ENCODE measurements at regions not wholly inside any gene's neighbourhood (a gene's known extent, or its start where the extent isn't known, plus 50 kb on each side); places are given as distances from the start of the nearest gene placed in this dataset.

GRCh38 chr6:19083801-19084200 is 696.7 kb downstream of the RNF144B start:
- BruUV-seq (replicated peaks), result no TSS peak
- no peak overlapping the region for H2AFZ ChIP-seq (ENCODE audit: low read depth, low read length)
- intact Hi-C loops (cut with micrococcal nuclease), result no loop called here
- H3K9me1 ChIP-seq (replicated peaks; ENCODE audit: control insufficient read depth, extremely low read depth, insufficient read depth, low read length), result no peaks in the 10 kb centered on the region
- no peak overlapping the region for H3K27ac ChIP-seq (ENCODE audit: insufficient read depth, low read depth, low read length)
- H3K27me3 ChIP-seq (ENCODE audit: control insufficient read depth in 2 of 2, insufficient read depth in 2 of 2, low read length in 2 of 2), result no peaks in the 10 kb centered on the region
- no peaks in the 10 kb centered on the region for H3K79me2 ChIP-seq (ENCODE audit: control insufficient read depth, insufficient read depth, low read length)
- ChIA-PET CTCF (no interaction called here), POLR2A (no interaction called here)
- no peaks in the 10 kb centered on the region for H4K20me1 ChIP-seq (replicated peaks; ENCODE audit: control insufficient read depth, extremely low read depth, insufficient read depth, low read length)
- dilution Hi-C loops (cut with MboI; ENCODE audit: extremely low pct_ligation_motif_present, low sequenced_read_pairs), result no loop called here
- H3K4me1 ChIP-seq (ENCODE audit: control insufficient read depth, extremely low read depth, insufficient read depth, low read length), result no peaks in the 10 kb centered on the region
- H3K4me2 ChIP-seq (ENCODE audit: insufficient read depth, low read length), result no peak overlapping the region
- H3K4me3 ChIP-seq (replicated peaks in 1 of 3; ENCODE audit: insufficient read depth in 1 of 3, low read depth in 1 of 3, low read length in 3 of 3), result no peak overlapping the region
- no peak overlapping the region for H3K9ac ChIP-seq (replicated peaks; ENCODE audit: extremely low read depth, insufficient read depth, low read length)
- no peaks in the 10 kb centered on the region for H3K9me3 ChIP-seq (replicated peaks; ENCODE audit: control insufficient read depth, insufficient read depth, low read length)
- DNase-seq (ENCODE audit: low read depth, low spot score) (no peak), FAIRE-seq (no peak)
- H3K36me3 ChIP-seq (ENCODE audit: control insufficient read depth in 2 of 2, extremely low read depth in 1 of 2, insufficient read depth in 2 of 2, low read length in 2 of 2), result no peaks in the 10 kb centered on the region
- TF ChIP-seq CTCF (IDR thresholded peaks at IDR 0.05; ENCODE audit: extremely low read depth in 1 of 2, insufficient read depth in 1 of 2, low read depth in 1 of 2, low read length in 2 of 2) (no peak), MYC (IDR thresholded peaks at IDR 0.05; ENCODE audit: low read depth, low read length) (no peak), JUN (IDR thresholded peaks at IDR 0.05; ENCODE audit: borderline replicate concordance, insufficient read depth, insufficient read length, low read depth) (no peak), POLR2A (IDR thresholded peaks at IDR 0.05; ENCODE audit: low read depth, low read length) (no peak), EZH2 (IDR thresholded peaks at IDR 0.05; ENCODE audit: borderline replicate concordance, low read depth, low read length, severe bottlenecking) (no peak), MAX (IDR thresholded peaks at IDR 0.05; ENCODE audit: insufficient read depth, insufficient read length) (no peak), FOS (IDR thresholded peaks at IDR 0.05; ENCODE audit: borderline replicate concordance, insufficient read depth, low read length) (no peak), GATA2 (IDR thresholded peaks at IDR 0.05; ENCODE audit: insufficient read depth, insufficient read length, low read depth, low read length) (no peak), POLR2AphosphoS5 (IDR thresholded peaks at IDR 0.05; ENCODE audit: insufficient read depth, low read depth, low read length) (no peak)

Measured in endothelial cell of umbilical vein (primary cell).